ENCODE measurements at regions not wholly inside any gene's neighbourhood (a gene's known extent, or its start where the extent isn't known, plus 50 kb on each side); places are given as distances from the start of the nearest gene placed in this dataset.

DNA sequence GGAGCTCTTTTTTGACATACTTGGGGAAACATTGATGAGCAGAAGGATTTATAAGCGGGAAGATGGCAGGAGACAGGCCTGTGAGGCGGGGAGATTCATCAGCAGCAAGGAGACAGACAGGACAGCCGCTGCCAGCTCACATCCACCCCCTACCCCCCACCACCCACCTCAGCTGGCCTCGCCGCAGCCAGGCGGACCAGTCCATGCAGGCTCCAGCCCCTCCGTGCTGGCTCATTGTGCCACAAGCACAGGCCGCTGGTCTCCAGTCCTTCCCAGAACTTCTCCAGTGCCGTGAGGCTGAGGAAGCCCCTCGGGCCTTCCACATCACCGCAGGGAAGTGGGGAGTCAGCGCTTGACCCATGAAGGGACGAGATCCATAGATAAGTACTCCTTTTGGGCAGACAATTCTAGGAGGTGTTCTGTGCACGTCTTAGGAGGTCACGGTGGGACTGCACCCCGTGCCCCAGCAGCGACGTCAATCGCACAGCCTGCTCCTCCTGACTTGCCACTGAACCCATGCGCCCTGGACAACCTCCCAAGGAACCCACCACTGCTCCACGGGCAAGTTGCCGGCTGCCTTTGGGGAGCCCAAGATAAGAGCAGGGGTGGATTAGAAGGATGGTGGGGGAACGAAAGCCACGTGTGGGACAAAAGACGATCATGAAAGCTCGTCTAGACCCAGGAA lies 323.6 kb downstream of the C16orf95 start:
- intact Hi-C loops (cut with micrococcal nuclease), result no loop called here
- Histone ChIP-seq H3K4me3 (ENCODE audit: low read length in 2 of 2) (no peak overlapping the region), H3K27me3 (ENCODE audit: insufficient read depth, low read length) (no peaks in the 10 kb centered on the region), H3K27ac (ENCODE audit: low read depth, low read length) (no peak overlapping the region), H3K36me3 (ENCODE audit: insufficient read depth, low read length) (no peaks in the 10 kb centered on the region), H3K4me1 (ENCODE audit: insufficient read depth, low read length) (no peaks in the 10 kb centered on the region), H3K9me3 (ENCODE audit: control insufficient read depth in 1 of 2, low read length in 2 of 2) (no peaks in the 10 kb centered on the region)
- POLR2A ChIA-PET (ENCODE audit: partially characterized antibody), result no interaction called here
- H3K4me3 Mint-ChIP-seq, result no peak overlapping the region
- no peak overlapping the region for H3K27ac Mint-ChIP-seq
- H3K9me3 Mint-ChIP-seq, result peaks cover 0 to 4% (median 0%) of the 10 kb centered on the region in 8 donors
- CTCF ChIA-PET (ENCODE audit: partially characterized antibody), result no interaction called here
- H3K4me1 Mint-ChIP-seq, result peaks cover 4% of the 10 kb centered on the region in 4 donors
- no peaks in the 10 kb centered on the region for H3K36me3 Mint-ChIP-seq
- H3K27me3 Mint-ChIP-seq, result peaks cover 10 to 27% of the 10 kb centered on the region in 2 donors
- DNase-seq, result no peak

DNA sequence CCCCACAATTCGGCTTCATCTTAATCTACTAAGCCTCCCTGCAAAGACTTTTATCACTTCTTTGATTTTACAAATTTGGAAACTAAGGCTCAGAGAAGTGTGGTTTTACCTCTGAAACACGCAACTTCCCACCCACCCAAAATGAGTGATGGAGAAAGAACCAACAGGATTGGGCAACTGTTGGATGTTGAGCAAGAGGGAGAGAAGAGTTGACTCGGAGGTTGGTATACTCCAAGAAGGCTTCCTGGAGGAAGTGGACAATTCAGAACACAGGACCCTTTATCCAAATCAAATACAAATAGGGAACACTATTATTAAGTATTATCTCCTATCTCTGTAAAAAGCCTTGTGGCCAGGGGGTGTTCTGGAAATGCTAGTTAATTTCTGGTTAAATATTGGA lies 323.0 kb downstream of the C16orf95 start:
- Histone ChIP-seq H3K4me1 (ENCODE audit: insufficient read depth, low read length) (no peaks in the 10 kb centered on the region), H3K27me3 (ENCODE audit: insufficient read depth, low read length) (no peaks in the 10 kb centered on the region), H3K4me3 (ENCODE audit: low read length in 2 of 2) (no peak overlapping the region), H3K36me3 (ENCODE audit: insufficient read depth, low read length) (no peaks in the 10 kb centered on the region), H3K9me3 (ENCODE audit: control insufficient read depth in 1 of 2, low read length in 2 of 2) (no peaks in the 10 kb centered on the region), H3K27ac (ENCODE audit: low read depth, low read length) (no peak overlapping the region)
- Mint-ChIP-seq H3K4me3 (no peak overlapping the region), H3K36me3 (no peaks in the 10 kb centered on the region), H3K27ac (no peak overlapping the region), H3K27me3 (peaks cover 12 to 30% of the 10 kb centered on the region in 2 donors), H3K9me3 (peaks cover 0 to 5% (median 0%) of the 10 kb centered on the region in 8 donors), H3K4me1 (peaks cover 4% of the 10 kb centered on the region in 4 donors)
- ChIA-PET POLR2A (ENCODE audit: partially characterized antibody) (no interaction called here), CTCF (ENCODE audit: partially characterized antibody) (no interaction called here)
- no peak for DNase-seq
- intact Hi-C loops (cut with micrococcal nuclease), result no loop called here

DNA sequence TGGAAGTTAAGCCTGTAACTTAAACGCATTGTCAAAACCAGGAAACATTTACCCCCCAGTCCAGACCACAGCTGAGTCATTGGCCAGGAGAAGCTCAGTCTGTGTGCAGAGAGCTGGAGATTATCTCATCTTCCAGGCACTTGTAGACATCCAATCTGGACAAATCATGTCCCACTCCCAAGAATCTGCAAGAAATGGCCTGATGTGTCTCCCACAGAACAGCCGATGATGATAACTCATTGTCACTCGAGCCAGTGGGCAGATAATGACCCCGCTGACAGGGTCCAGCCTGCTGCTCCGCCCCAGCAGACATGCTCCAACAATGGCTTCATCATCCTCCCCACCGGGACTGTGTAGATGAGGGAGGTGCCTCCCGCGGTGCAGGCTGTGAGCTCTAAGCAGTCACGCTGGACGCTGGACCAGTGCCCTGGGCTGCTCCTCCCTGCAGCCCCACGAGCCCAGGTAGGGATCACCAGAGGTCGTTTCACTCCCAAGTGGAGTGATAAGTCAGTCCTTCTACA lies 322.5 kb downstream of the C16orf95 start:
- Histone ChIP-seq H3K4me1 (ENCODE audit: insufficient read depth, low read length) (no peaks in the 10 kb centered on the region), H3K27me3 (ENCODE audit: insufficient read depth, low read length) (no peaks in the 10 kb centered on the region), H3K9me3 (ENCODE audit: control insufficient read depth in 1 of 2, low read length in 2 of 2) (no peaks in the 10 kb centered on the region), H3K4me3 (ENCODE audit: low read length in 2 of 2) (no peak overlapping the region), H3K36me3 (ENCODE audit: insufficient read depth, low read length) (no peaks in the 10 kb centered on the region), H3K27ac (ENCODE audit: low read depth, low read length) (no peak overlapping the region)
- peaks cover 0 to 5% (median under 1%) of the 10 kb centered on the region in 8 donors for H3K9me3 Mint-ChIP-seq
- no peak overlapping the region for H3K27ac Mint-ChIP-seq
- DNase-seq, result no peak
- no peaks in the 10 kb centered on the region for H3K36me3 Mint-ChIP-seq
- H3K4me3 Mint-ChIP-seq, result no peak overlapping the region
- H3K4me1 Mint-ChIP-seq, result peaks cover 4% of the 10 kb centered on the region in 4 donors
- CTCF ChIA-PET (ENCODE audit: partially characterized antibody), result no interaction called here
- intact Hi-C loops (cut with micrococcal nuclease), result no loop called here
- peaks cover 13 to 30% of the 10 kb centered on the region in 2 donors for H3K27me3 Mint-ChIP-seq
- POLR2A ChIA-PET (ENCODE audit: partially characterized antibody), result no interaction called here

DNA sequence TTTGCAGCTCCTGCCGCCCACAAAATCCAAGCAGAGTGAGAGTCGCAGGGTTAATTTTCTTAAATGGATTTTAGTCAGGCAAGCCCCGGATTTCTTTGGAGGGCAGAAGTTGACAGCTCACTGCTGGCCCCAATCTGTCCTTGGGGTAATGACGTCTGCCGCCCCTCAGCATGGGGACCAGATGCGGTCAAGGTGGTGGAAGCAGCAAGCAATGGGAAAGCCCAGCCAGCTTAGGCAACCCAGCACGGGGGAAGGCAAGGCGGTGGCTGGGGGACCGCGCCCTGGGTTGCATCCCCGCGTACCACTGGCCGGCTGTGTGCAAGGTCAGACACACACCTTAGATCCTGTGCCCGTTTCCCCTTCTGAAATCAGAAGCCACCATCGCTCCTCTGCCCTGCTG lies 321.7 kb downstream of the C16orf95 start:
- POLR2A ChIA-PET (ENCODE audit: partially characterized antibody), result no interaction called here
- Histone ChIP-seq H3K4me1 (ENCODE audit: insufficient read depth, low read length) (no peaks in the 10 kb centered on the region), H3K27ac (ENCODE audit: low read depth, low read length) (no peak overlapping the region), H3K36me3 (ENCODE audit: insufficient read depth, low read length) (no peaks in the 10 kb centered on the region), H3K9me3 (ENCODE audit: control insufficient read depth in 1 of 2, low read length in 2 of 2) (no peaks in the 10 kb centered on the region), H3K4me3 (ENCODE audit: low read length in 2 of 2) (no peak overlapping the region), H3K27me3 (ENCODE audit: insufficient read depth, low read length) (no peaks in the 10 kb centered on the region)
- H3K27me3 Mint-ChIP-seq, result peaks cover 11 to 27% of the 10 kb centered on the region in 2 donors
- CTCF ChIA-PET (ENCODE audit: partially characterized antibody), result no interaction called here
- H3K27ac Mint-ChIP-seq, result no peak overlapping the region
- no peaks in the 10 kb centered on the region for H3K36me3 Mint-ChIP-seq
- no peak overlapping the region for H3K4me3 Mint-ChIP-seq
- intact Hi-C loops (cut with micrococcal nuclease), result no loop called here
- H3K9me3 Mint-ChIP-seq, result peaks cover 0 to 5% (median 2%) of the 10 kb centered on the region in 8 donors
- H3K4me1 Mint-ChIP-seq, result peaks cover 0 to 4% (median 1%) of the 10 kb centered on the region in 4 donors
- no peak for DNase-seq

DNA sequence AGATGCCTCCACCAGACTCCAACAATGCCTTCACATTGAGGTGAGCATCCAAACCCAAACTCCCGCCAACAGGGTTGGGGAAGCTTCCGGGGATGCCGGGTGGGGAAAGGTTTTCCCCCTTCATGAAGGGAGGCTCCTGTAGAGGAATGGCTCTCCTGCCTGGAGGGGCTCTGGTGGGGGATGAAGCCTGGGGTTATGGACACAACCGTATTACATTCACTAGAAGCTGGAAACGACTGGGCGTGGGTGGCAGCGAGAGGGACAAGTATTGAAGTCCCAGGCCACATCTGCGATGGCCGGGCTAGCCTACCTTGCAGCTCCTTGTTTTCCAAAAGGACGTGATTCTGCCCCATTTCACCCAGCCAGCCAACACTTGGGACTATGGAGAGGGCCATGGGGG lies 321.1 kb downstream of the C16orf95 start:
- Mint-ChIP-seq H3K4me3 (no peak overlapping the region), H3K9me3 (peaks cover 0 to 5% (median 2%) of the 10 kb centered on the region in 8 donors), H3K36me3 (no peaks in the 10 kb centered on the region), H3K4me1 (peaks cover 0 to 1% (median under 1%) of the 10 kb centered on the region in 4 donors), H3K27me3 (peaks cover 11 to 25% of the 10 kb centered on the region in 2 donors), H3K27ac (no peak overlapping the region)
- Histone ChIP-seq H3K36me3 (ENCODE audit: insufficient read depth, low read length) (no peaks in the 10 kb centered on the region), H3K9me3 (ENCODE audit: control insufficient read depth in 1 of 2, low read length in 2 of 2) (no peaks in the 10 kb centered on the region), H3K27me3 (ENCODE audit: insufficient read depth, low read length) (no peaks in the 10 kb centered on the region), H3K27ac (ENCODE audit: low read depth, low read length) (no peak overlapping the region), H3K4me1 (ENCODE audit: insufficient read depth, low read length) (no peaks in the 10 kb centered on the region), H3K4me3 (ENCODE audit: low read length in 2 of 2) (no peak overlapping the region)
- no peak for DNase-seq
- CTCF ChIA-PET (ENCODE audit: partially characterized antibody), result no interaction called here
- intact Hi-C loops (cut with micrococcal nuclease), result no loop called here
- POLR2A ChIA-PET (ENCODE audit: partially characterized antibody), result no interaction called here

DNA sequence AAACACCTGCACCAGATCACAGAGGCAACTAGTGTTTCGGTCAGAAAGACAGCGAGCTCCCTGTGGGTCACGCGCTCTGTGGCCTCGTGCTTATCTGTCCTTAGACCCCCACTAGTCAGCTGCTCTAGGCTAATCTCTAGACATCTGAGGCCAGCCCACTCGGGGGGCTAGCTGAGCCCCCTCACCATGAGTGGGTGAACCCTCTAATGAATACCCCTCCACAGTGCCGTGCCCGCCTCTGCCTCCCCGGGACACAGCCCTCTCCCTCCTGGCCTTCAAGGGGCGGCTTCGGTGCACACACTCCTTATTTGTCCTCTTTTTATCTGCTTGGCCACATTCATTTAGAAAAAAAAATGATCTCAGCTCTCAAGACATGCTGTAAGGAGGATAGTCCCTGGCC lies 320.1 kb downstream of the C16orf95 start:
- Mint-ChIP-seq H3K9me3 (peaks cover 0 to 5% (median 2%) of the 10 kb centered on the region in 8 donors), H3K27ac (no peak overlapping the region), H3K27me3 (peaks cover 11 to 24% of the 10 kb centered on the region in 2 donors), H3K4me1 (no peaks in the 10 kb centered on the region), H3K36me3 (no peaks in the 10 kb centered on the region), H3K4me3 (no peak overlapping the region)
- no peak overlapping the region for H3K27ac ChIP-seq (ENCODE audit: low read depth, low read length)
- no peaks in the 10 kb centered on the region for H3K36me3 ChIP-seq (ENCODE audit: insufficient read depth, low read length)
- no peak for DNase-seq
- ChIA-PET CTCF (ENCODE audit: partially characterized antibody) (no interaction called here), POLR2A (ENCODE audit: partially characterized antibody) (no interaction called here)
- H3K27me3 ChIP-seq (ENCODE audit: insufficient read depth, low read length), result no peaks in the 10 kb centered on the region
- H3K9me3 ChIP-seq (ENCODE audit: control insufficient read depth in 1 of 2, low read length in 2 of 2), result no peaks in the 10 kb centered on the region
- intact Hi-C loops (cut with micrococcal nuclease), result no loop called here
- no peaks in the 10 kb centered on the region for H3K4me1 ChIP-seq (ENCODE audit: insufficient read depth, low read length)
- H3K4me3 ChIP-seq (ENCODE audit: low read length in 2 of 2), result no peak overlapping the region

DNA sequence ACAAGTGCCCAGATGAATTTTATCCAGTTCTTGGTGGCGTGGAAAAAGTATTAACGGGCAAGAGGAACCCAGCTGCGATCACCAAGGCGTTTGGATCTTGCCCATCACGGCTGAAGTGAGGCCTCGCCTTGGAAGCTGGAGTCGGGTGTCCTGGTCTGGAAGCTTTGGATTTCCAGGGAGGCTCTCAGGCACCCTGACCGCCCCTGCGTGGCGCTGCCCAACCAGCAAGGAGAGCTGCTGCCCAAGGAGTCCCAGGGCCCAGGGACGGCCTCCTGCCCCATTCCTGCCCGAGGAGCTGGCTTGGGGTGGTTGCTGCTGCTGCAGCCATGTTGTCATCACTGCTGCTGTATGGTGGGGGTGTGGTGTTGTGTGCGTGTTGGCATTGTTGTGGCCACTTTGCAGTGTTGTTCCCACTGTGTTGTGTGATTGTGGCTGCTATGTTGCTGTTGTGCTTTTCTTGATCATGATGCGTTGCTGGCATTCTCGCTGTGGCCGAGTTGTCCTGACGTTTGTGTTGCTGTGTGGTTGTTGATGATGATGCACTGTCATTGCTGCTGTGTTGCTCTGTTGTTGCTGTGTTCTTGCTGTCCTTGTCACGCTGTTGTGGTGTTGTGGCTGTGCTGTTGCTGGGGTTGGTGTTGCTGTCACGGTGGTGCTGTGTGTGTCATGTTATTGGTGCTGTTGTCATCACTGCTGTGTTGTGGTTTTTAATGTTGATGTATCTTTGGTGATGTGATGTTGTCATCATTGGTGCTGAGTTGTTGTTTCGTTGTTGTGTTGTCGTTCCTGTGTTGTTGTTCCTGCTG lies 318.8 kb downstream of the C16orf95 start:
- Histone ChIP-seq H3K9me3 (ENCODE audit: control insufficient read depth in 1 of 2, low read length in 2 of 2) (no peaks in the 10 kb centered on the region), H3K27ac (ENCODE audit: low read depth, low read length) (no peak overlapping the region), H3K4me1 (ENCODE audit: insufficient read depth, low read length) (no peaks in the 10 kb centered on the region), H3K27me3 (ENCODE audit: insufficient read depth, low read length) (no peaks in the 10 kb centered on the region), H3K36me3 (ENCODE audit: insufficient read depth, low read length) (no peaks in the 10 kb centered on the region), H3K4me3 (ENCODE audit: low read length in 2 of 2) (no peak overlapping the region)
- no peak for DNase-seq
- no peak overlapping the region for H3K4me3 Mint-ChIP-seq
- H3K27me3 Mint-ChIP-seq, result peaks cover 4 to 19% of the 10 kb centered on the region in 2 donors
- H3K4me1 Mint-ChIP-seq, result no peaks in the 10 kb centered on the region
- CTCF ChIA-PET (ENCODE audit: partially characterized antibody), result no interaction called here
- H3K9me3 Mint-ChIP-seq, result peaks cover 0 to 5% (median 2%) of the 10 kb centered on the region in 8 donors
- no peak overlapping the region for H3K27ac Mint-ChIP-seq
- intact Hi-C loops (cut with micrococcal nuclease), result no loop called here
- no peaks in the 10 kb centered on the region for H3K36me3 Mint-ChIP-seq
- POLR2A ChIA-PET (ENCODE audit: partially characterized antibody), result no interaction called here

All from CD4-positive, alpha-beta memory T cell (primary cell).